Erythroblast (primary cell): ENCODE measurements at regions not wholly inside any gene's neighbourhood (a gene's known extent, or its start where the extent isn't known, plus 50 kb on each side); places are given as distances from the start of the nearest gene placed in this dataset.

ENCODE experiments used
- GATA1 ChIP-seq: IDR thresholded peaks from 2 replicates; pipeline ENCODE4 v1.6.1; 2011; ENCODE audit warnings: low read depth, mild to moderate bottlenecking, control low read depth, low read length, moderate library complexity
- POLR2A ChIP-seq: IDR thresholded peaks from 2 replicates; pipeline ENCODE4 v1.6.1; 2011; ENCODE audit warnings: mild to moderate bottlenecking, low read length

DNA sequence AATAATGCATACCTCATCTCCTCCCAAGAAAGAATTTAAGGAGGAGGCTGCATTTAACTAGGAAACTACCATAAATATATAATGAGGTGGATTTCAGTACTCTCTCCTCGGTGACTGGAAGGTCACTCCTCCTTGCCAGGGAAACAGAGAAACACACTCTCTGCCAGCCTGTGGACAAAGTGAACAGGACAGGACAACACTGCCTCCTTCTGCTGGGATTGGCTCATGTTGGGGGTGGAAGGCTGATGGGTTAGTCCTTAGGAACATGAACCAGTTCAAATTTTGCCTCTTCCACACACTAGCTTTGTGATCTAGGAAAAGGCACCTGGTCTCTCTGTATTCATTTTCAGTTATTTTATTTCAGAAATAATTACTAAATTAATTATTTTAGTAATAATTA lies 50.6 kb upstream of the STEAP4 start:
- TF ChIP-seq POLR2A (no peak), GATA1 (no peak)
